ENCODE measurements at regions not wholly inside any gene's neighbourhood (a gene's known extent, or its start where the extent isn't known, plus 50 kb on each side); places are given as distances from the start of the nearest gene placed in this dataset.

DNA sequence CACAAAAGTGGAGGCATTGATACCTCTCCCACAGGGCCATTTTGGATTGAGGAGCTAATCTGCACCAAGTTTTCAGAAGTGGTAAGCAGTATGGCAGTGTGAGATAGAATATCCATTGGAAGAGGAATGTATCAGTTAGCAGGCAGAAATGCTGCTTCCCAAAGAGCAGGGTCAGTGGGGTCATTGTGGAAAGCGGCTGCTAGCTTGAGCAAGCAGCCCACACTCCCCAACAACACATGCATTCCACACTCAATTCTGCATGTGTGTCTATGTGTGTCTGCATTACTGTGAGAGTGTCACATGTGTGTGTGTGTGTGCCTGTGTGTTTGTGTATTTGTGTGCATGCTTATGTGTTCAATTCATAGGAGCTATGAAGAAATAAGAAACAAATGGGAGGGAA, 190.9 kb upstream of the FOXA2 start:
- H3K36me3 Mint-ChIP-seq, result no peaks in the 10 kb centered on the region
- Histone ChIP-seq H3K27me3 (no peaks in the 10 kb centered on the region), H4K20me1 (ENCODE audit: low read depth) (no peaks in the 10 kb centered on the region), H3K79me2 (ENCODE audit: low read depth) (no peaks in the 10 kb centered on the region), H3K9me3 (ENCODE audit: low read depth) (no peaks in the 10 kb centered on the region), H3K4me3 (no peak overlapping the region), H3K27ac (no peak overlapping the region), H3F3A (ENCODE audit: low read depth) (no peaks in the 10 kb centered on the region), H3K4me1 (peaks cover 6% of the 10 kb centered on the region), H3K36me3 (no peaks in the 10 kb centered on the region), H3K9ac (no peak overlapping the region), H3K4me2 (no peak overlapping the region), H2AFZ (replicated peaks) (no peak overlapping the region)
- no peak overlapping the region for H3K27ac Mint-ChIP-seq
- no peaks in the 10 kb centered on the region for H3K9me3 Mint-ChIP-seq
- no peak for TF ChIP-seq EZH2phosphoT487 (IDR thresholded peaks at IDR 0.05)
- TF ChIP-seq EZH2 (IDR thresholded peaks at IDR 0.05), result no peak
- TF ChIP-seq, protein P1, sequence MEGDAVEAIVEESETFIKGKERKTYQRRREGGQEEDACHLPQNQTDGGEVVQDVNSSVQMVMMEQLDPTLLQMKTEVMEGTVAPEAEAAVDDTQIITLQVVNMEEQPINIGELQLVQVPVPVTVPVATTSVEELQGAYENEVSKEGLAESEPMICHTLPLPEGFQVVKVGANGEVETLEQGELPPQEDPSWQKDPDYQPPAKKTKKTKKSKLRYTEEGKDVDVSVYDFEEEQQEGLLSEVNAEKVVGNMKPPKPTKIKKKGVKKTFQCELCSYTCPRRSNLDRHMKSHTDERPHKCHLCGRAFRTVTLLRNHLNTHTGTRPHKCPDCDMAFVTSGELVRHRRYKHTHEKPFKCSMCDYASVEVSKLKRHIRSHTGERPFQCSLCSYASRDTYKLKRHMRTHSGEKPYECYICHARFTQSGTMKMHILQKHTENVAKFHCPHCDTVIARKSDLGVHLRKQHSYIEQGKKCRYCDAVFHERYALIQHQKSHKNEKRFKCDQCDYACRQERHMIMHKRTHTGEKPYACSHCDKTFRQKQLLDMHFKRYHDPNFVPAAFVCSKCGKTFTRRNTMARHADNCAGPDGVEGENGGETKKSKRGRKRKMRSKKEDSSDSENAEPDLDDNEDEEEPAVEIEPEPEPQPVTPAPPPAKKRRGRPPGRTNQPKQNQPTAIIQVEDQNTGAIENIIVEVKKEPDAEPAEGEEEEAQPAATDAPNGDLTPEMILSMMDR (IDR thresholded peaks at IDR 0.05), result no peak
- peaks cover 15% of the 10 kb centered on the region for H3K4me1 Mint-ChIP-seq
- no peak overlapping the region for H3K4me3 Mint-ChIP-seq
- no peak for DNase-seq (ENCODE audit: low spot score)
- peaks cover 4% of the 10 kb centered on the region for H3K27me3 Mint-ChIP-seq (ENCODE audit: insufficient read depth, low read depth)

GRCh38 chr20:22775671-22776139, 191.3 kb upstream of the FOXA2 start:
- Mint-ChIP-seq H3K36me3 (no peaks in the 10 kb centered on the region), H3K9me3 (no peaks in the 10 kb centered on the region), H3K4me1 (peaks cover 15% of the 10 kb centered on the region), H3K27ac (no peak overlapping the region), H3K4me3 (no peak overlapping the region), H3K27me3 (ENCODE audit: insufficient read depth, low read depth) (peaks cover 4% of the 10 kb centered on the region)
- Histone ChIP-seq H3K4me1 (peaks cover 6% of the 10 kb centered on the region), H2AFZ (replicated peaks) (no peak overlapping the region), H3K79me2 (ENCODE audit: low read depth) (no peaks in the 10 kb centered on the region), H3K4me2 (no peak overlapping the region), H3F3A (ENCODE audit: low read depth) (no peaks in the 10 kb centered on the region), H3K9me3 (ENCODE audit: low read depth) (no peaks in the 10 kb centered on the region), H3K27me3 (no peaks in the 10 kb centered on the region), H3K27ac (no peak overlapping the region), H3K9ac (no peak overlapping the region), H3K36me3 (no peaks in the 10 kb centered on the region), H4K20me1 (ENCODE audit: low read depth) (no peaks in the 10 kb centered on the region), H3K4me3 (no peak overlapping the region)
- no peak for DNase-seq (ENCODE audit: low spot score)
- no peak for TF ChIP-seq EZH2 (IDR thresholded peaks at IDR 0.05)
- no peak for TF ChIP-seq EZH2phosphoT487 (IDR thresholded peaks at IDR 0.05)
- TF ChIP-seq, protein P1 (IDR thresholded peaks at IDR 0.05), result no peak

- TF ChIP-seq, protein P1 (IDR thresholded peaks at IDR 0.05), result no peak
- no peak for TF ChIP-seq EZH2 (IDR thresholded peaks at IDR 0.05)
- no peak for TF ChIP-seq EZH2phosphoT487 (IDR thresholded peaks at IDR 0.05)
- Histone ChIP-seq H3K4me3 (no peak overlapping the region), H3K9me3 (ENCODE audit: low read depth) (no peaks in the 10 kb centered on the region), H3F3A (ENCODE audit: low read depth) (no peaks in the 10 kb centered on the region), H3K27ac (no peak overlapping the region), H3K79me2 (ENCODE audit: low read depth) (no peaks in the 10 kb centered on the region), H3K36me3 (no peaks in the 10 kb centered on the region), H3K4me1 (peaks cover 6% of the 10 kb centered on the region), H4K20me1 (ENCODE audit: low read depth) (no peaks in the 10 kb centered on the region), H2AFZ (replicated peaks) (no peak overlapping the region), H3K27me3 (no peaks in the 10 kb centered on the region), H3K9ac (no peak overlapping the region), H3K4me2 (no peak overlapping the region)
- Mint-ChIP-seq H3K36me3 (no peaks in the 10 kb centered on the region), H3K4me3 (no peak overlapping the region), H3K4me1 (peaks cover 13% of the 10 kb centered on the region), H3K27ac (no peak overlapping the region), H3K9me3 (no peaks in the 10 kb centered on the region), H3K27me3 (ENCODE audit: insufficient read depth, low read depth) (peaks cover 4% of the 10 kb centered on the region)
- no peak for DNase-seq (ENCODE audit: low spot score)
These were observed 192.0 kb upstream of the FOXA2 start for GRCh38 chr20:22776369-22776768.
